ENCODE measurements at regions not wholly inside any gene's neighbourhood (a gene's known extent, or its start where the extent isn't known, plus 50 kb on each side); places are given as distances from the start of the nearest gene placed in this dataset.

DNA sequence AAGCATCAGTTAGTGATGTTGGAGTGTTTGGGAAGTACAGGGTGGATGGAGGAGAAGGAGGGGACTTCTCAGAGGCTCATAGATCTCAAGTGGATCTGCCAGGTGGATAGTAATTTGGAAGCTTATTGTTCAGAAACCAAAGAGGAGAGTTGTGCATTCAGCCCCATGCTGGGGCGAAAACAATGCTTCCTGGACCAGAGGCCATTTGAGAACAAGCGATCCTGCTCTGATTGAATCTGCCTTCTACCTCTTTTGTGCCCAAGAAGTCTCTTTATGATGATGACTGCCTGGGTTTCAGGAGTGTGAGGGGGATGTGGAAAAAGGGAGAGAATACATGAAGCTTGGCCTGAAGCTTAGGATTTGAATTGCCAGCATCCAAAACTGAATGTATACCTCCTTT, 110.8 kb upstream of the SRRM4 start:
- WGBS, 2 donors: 71 to 78% methylated on average over 2 of the region's 2 CpGs
- Histone ChIP-seq H3K27ac (no peak overlapping the region), H3K4me1 (no peaks in the 10 kb centered on the region), H3K9me3 (no peaks in the 10 kb centered on the region), H3K36me3 (no peaks in the 10 kb centered on the region), H3K27me3 (no peaks in the 10 kb centered on the region), H3K4me3 (no peak overlapping the region)
- TF ChIP-seq POLR2AphosphoS5 (IDR thresholded peaks at IDR 0.05) (no peak), EP300 (IDR thresholded peaks at IDR 0.05) (no peak), POLR2A (IDR thresholded peaks at IDR 0.05) (no peak)
- TF ChIP-seq, protein P1, sequence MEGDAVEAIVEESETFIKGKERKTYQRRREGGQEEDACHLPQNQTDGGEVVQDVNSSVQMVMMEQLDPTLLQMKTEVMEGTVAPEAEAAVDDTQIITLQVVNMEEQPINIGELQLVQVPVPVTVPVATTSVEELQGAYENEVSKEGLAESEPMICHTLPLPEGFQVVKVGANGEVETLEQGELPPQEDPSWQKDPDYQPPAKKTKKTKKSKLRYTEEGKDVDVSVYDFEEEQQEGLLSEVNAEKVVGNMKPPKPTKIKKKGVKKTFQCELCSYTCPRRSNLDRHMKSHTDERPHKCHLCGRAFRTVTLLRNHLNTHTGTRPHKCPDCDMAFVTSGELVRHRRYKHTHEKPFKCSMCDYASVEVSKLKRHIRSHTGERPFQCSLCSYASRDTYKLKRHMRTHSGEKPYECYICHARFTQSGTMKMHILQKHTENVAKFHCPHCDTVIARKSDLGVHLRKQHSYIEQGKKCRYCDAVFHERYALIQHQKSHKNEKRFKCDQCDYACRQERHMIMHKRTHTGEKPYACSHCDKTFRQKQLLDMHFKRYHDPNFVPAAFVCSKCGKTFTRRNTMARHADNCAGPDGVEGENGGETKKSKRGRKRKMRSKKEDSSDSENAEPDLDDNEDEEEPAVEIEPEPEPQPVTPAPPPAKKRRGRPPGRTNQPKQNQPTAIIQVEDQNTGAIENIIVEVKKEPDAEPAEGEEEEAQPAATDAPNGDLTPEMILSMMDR (IDR thresholded peaks at IDR 0.05): no peak
- no peak for DNase-seq
- intact Hi-C loops (cut with DNase I): no loop called here

DNA sequence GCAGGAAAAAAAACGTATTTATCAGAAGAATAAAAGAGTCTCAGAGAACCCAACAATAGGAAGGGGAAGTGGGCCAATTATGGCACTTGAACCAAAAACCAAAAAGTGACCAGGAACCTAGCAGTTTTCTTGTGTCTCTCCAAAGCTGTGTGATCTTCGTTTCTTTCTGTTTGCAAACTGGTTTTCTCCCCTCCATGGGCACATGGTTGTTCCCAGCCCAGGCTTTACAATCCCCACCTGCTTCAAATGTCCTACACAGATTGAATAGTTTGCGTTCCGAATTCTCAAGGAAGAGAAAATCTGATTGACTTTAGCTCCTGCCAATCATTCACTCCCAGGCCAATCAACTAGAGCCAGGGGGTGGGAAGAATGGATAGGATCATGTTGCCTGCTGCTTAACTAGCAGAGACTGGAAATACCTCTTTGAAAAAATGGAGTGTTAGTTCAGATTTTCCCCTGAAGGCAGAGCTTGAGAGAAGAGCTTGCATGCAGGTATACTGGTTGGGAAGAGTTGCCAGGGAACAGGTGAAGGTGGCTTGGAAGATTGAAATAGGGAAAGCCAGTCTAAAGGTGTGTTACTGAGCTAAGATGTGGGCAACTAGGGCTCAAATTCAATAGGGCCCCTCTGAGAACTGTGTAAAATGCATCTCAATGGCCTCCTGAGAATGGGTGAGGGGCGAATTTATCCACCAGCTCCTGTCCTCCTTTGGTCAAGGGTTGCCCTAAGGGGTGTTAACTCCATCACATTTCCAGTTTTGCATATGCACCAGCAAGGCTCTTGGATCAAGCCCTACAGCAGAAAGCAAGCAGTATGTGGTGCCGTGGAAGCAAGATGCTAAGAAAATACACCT, 106.4 kb upstream of the SRRM4 start:
- DNase-seq: no peak

DNA sequence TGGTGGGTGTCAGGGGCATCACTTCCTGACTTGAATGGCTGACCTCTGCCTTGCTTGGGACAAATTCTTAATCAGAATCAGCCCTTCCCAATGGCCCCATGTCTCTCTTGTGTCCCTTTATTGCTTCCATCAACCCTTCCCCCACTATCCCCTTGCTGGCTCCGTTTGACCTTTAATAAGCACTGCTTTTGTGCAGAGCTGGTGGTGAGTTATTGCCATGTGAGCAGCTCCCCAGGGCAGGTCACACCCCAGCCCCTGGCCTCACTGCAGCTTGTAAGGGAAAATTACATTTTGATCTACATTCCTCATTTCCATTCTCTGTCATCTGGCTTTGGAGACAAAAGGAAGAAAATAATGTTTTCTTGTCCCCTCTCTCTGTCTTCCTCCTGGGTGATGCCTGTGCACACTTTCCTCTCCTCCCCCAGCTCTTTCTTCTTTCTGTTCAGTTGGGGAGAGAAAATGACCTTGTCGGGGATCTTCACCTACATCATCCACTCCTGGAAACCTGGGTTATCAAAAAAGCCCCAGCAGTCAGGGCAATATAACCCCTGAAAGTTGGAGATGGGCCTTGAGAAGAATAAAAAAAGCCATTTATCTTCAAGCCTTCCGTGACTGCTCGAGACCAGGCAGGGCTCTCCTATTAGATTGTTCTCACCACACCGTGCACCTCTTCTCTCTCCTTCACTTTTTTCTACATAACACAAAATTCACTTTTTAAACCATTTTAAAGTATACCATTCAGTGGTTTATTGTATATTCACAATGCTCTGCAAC, 100.4 kb upstream of the SRRM4 start:
- Histone ChIP-seq H3K9me3 (no peaks in the 10 kb centered on the region), H3K4me3 (no peak overlapping the region), H3K4me1 (no peaks in the 10 kb centered on the region), H3K27ac (no peak overlapping the region), H3K27me3 (peaks cover 0 to 3% (median 0%) of the 10 kb centered on the region in 3 donors), H3K36me3 (no peaks in the 10 kb centered on the region)
- WGBS, 2 donors: 59 to 65% methylated on average over 5 of the region's 5 CpGs
- DNase-seq: no peak
- intact Hi-C loops (cut with DNase I): no loop called here
- TF ChIP-seq, protein P1 (IDR thresholded peaks at IDR 0.05): no peak
- TF ChIP-seq EP300 (IDR thresholded peaks at IDR 0.05) (no peak), POLR2A (IDR thresholded peaks at IDR 0.05) (no peak), POLR2AphosphoS5 (IDR thresholded peaks at IDR 0.05) (no peak)

More for the DNA sequence above, 106.4 kb upstream of the SRRM4 start:
- Histone ChIP-seq H3K4me1 (no peaks in the 10 kb centered on the region), H3K4me3 (no peak overlapping the region), H3K27ac (no peak overlapping the region), H3K36me3 (no peaks in the 10 kb centered on the region), H3K9me3 (no peaks in the 10 kb centered on the region), H3K27me3 (peaks cover 0 to 3% (median 0%) of the 10 kb centered on the region in 3 donors)
- 25 to 28% methylated on average over 6 of the region's 6 CpGs for WGBS, 2 donors
- intact Hi-C loops (cut with DNase I): no loop called here
- TF ChIP-seq, protein P1 (IDR thresholded peaks at IDR 0.05): no peak
- TF ChIP-seq POLR2A (IDR thresholded peaks at IDR 0.05) (no peak), POLR2AphosphoS5 (IDR thresholded peaks at IDR 0.05) (no peak), EP300 (IDR thresholded peaks at IDR 0.05) (no peak)

DNA sequence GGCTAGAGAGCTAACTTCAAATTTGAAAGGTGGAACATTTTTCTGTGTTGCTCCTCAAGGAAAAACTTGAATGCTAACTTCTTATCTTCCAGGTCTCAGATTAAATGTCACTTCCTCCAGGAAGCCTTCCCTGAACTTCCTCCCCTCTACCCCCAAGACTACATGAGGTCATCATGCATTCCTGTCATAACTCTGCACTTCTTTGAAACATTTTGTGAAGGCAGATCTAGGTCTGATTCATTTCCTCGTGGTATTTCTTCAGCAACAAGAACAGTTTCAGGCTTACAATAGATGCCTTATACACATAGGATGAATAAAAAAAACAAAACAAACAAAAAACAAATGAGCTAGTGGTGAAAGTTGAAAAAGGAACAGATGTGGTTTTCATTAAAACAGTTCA, 97.1 kb upstream of the SRRM4 start:
- Histone ChIP-seq H3K36me3 (no peaks in the 10 kb centered on the region), H3K4me1 (no peaks in the 10 kb centered on the region), H3K9me3 (no peaks in the 10 kb centered on the region), H3K4me3 (no peak overlapping the region), H3K27me3 (no peaks in the 10 kb centered on the region), H3K27ac (no peak overlapping the region)
- WGBS, 2 donors: 52 to 56% methylated on average over 1 of the region's 1 CpG
- intact Hi-C loops (cut with DNase I): no loop called here
- TF ChIP-seq EP300 (IDR thresholded peaks at IDR 0.05) (no peak), POLR2A (IDR thresholded peaks at IDR 0.05) (no peak)
- TF ChIP-seq, protein P1 (IDR thresholded peaks at IDR 0.05): no peak
- no peak for DNase-seq

Measured in sigmoid colon (tissue), 6 donors.